ENCODE measurements at regions not wholly inside any gene's neighbourhood (a gene's known extent, or its start where the extent isn't known, plus 50 kb on each side); places are given as distances from the start of the nearest gene placed in this dataset.

DNA sequence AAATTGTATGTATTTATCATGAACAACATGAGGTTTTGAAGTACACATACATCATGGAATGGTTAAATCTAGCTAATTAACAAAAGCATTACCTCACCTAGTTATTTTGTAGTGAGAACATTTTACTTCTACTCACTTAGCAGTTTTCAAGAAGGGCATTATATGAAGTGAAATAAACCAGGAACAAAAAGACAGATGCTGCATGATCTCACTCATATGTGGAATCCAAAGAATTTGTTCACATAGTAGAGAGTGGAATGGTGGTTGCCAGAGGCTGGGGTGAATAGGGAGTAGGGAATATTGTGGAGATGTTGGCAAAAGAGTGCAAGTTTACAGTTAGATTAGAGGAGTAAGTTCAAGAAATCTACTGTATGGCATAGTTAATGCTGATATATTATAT is 292.0 kb downstream of the ASXL3 start:
- TF ChIP-seq ZNF274 (IDR thresholded peaks at IDR 0.05; ENCODE audit: low read depth, low read length) (no peak), YY1 (IDR thresholded peaks at IDR 0.05; ENCODE audit: insufficient read depth, insufficient read length) (no peak), SUZ12 (IDR thresholded peaks at IDR 0.05; ENCODE audit: extremely low read depth, insufficient read depth, insufficient read length) (no peak)

All from NT2/D1 (cell line).